Progenitor cell of endocrine pancreas (in vitro differentiated cells): ENCODE measurements at regions not wholly inside any gene's neighbourhood (a gene's known extent, or its start where the extent isn't known, plus 50 kb on each side); places are given as distances from the start of the nearest gene placed in this dataset.

Experiments
- DNase-seq: peaks from one replicate; pipeline ENCODE4 v3.0.0; 2021; ENCODE audit warnings: low spot score; ENCODE audit not compliant: unreplicated experiment
- H3K27ac Mint-ChIP-seq: 2 replicates; pipeline ENCODE4 v1.8.0; 2021; ENCODE audit warnings: mild to moderate bottlenecking, moderate library complexity, mixed read lengths
- H3K27me3 Mint-ChIP-seq: 2 replicates; pipeline ENCODE4 v1.8.0; 2021; ENCODE audit warnings: mixed read lengths
- H3K36me3 Mint-ChIP-seq: 2 replicates; pipeline ENCODE4 v1.8.0; 2022; ENCODE audit warnings: mixed read lengths; ENCODE audit not compliant: insufficient read depth
- H3K4me1 Mint-ChIP-seq: 2 replicates; pipeline ENCODE4 v1.8.0; 2021; ENCODE audit warnings: low read depth, mixed read lengths
- H3K4me3 Mint-ChIP-seq: 2 replicates; pipeline ENCODE4 v1.8.0; 2021; ENCODE audit warnings: low read depth, mild to moderate bottlenecking, moderate library complexity, mixed read lengths
- H3K9me3 Mint-ChIP-seq: 2 replicates; pipeline ENCODE4 v1.8.0; 2021; ENCODE audit warnings: low read depth, mixed read lengths
- CTCF ChIP-seq: fragments of 200-600 bp; sonication (generic); IDR thresholded peaks from one replicate; pipeline ENCODE4 v1.5.0; 2021; ENCODE audit warnings: antibody characterized with exemption, mild to moderate bottlenecking; ENCODE audit not compliant: unreplicated experiment

DNA sequence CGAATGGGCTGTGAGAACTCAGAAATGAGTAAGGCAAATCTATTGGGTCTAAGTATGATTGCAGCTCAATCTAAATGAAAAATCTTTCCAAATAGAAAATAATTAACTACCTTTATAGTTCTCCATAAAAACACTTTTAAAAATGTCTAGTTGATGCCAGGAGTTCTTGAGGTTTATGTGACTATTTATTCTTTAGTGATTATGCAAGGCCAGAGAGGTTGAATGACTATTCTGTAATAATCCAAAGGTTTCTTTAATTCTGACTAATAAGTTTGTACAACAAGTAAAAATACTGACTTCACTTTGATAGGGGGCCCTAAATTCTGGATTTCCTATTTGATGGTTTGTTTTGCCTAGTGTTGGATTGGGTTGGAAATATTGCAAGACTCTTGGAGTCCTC, 461.2 kb downstream of the EPM2A start:
- H3K4me3 Mint-ChIP-seq: no peak overlapping the region

DNA sequence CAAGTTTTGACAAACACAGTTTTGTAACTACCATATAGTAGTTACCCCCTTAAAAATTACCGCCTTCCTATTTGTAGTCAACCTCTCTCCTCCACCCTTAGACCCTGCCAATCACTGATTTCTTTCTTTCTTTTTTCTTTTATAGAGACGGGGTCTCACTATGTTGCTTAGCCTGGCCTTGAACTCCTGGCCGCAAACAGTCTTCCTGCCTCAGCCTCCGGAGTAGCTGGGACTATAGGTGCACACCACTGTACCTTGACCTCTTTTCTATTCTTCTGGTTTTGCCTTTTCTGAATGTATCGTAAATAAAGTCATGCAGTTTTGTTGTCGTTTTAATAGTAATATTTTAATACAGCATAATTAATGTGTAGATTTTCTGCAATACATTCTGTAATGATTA, 460.3 kb downstream of the EPM2A start:
- H3K9me3 Mint-ChIP-seq: peaks cover 3% of the 10 kb centered on the region
- peaks cover 31% of the 10 kb centered on the region for H3K4me1 Mint-ChIP-seq
- no peak for TF ChIP-seq CTCF
- no peaks in the 10 kb centered on the region for H3K36me3 Mint-ChIP-seq
- H3K27me3 Mint-ChIP-seq: no peaks in the 10 kb centered on the region
- H3K4me3 Mint-ChIP-seq: no peak overlapping the region
- no peak overlapping the region for H3K27ac Mint-ChIP-seq
- no peak for DNase-seq

More for the DNA sequence above, 461.2 kb downstream of the EPM2A start:
- H3K36me3 Mint-ChIP-seq: no peaks in the 10 kb centered on the region
- peaks cover 3% of the 10 kb centered on the region for H3K9me3 Mint-ChIP-seq
- DNase-seq: no peak
- peaks cover 37% of the 10 kb centered on the region for H3K4me1 Mint-ChIP-seq
- H3K27me3 Mint-ChIP-seq: no peaks in the 10 kb centered on the region
- no peak for TF ChIP-seq CTCF
- no peak overlapping the region for H3K27ac Mint-ChIP-seq

DNA sequence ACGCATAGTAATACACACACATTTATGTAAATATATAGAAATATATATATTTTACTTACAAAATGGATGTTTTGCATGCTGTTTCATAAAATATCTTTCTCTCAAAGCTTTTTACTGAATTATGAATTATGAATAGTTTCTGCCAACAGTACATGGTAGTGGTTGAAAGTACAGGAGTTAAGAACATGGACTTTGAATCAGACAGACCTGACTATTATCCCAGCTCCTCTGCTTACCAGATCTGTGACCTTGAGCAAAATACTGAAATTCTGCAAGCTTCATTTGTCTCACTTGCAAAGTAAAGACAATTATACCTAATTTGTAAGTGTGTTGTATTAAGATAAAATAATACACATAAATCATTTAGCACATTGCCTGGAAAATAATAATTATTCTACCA, 459.5 kb downstream of the EPM2A start:
- no peak for DNase-seq
- H3K27me3 Mint-ChIP-seq: no peaks in the 10 kb centered on the region
- H3K36me3 Mint-ChIP-seq: peaks cover 2% of the 10 kb centered on the region
- H3K9me3 Mint-ChIP-seq: peaks cover 7% of the 10 kb centered on the region
- H3K4me3 Mint-ChIP-seq: no peak overlapping the region
- peaks cover 24% of the 10 kb centered on the region for H3K4me1 Mint-ChIP-seq
- TF ChIP-seq CTCF: no peak
- H3K27ac Mint-ChIP-seq: no peak overlapping the region

GRCh38 chr6:145276756-145277155, 458.6 kb downstream of the EPM2A start:
- no peak for TF ChIP-seq CTCF
- Mint-ChIP-seq H3K27ac (no peak overlapping the region), H3K4me3 (no peak overlapping the region), H3K9me3 (peaks cover 7% of the 10 kb centered on the region), H3K4me1 (peaks cover 16% of the 10 kb centered on the region), H3K36me3 (peaks cover 2% of the 10 kb centered on the region), H3K27me3 (no peaks in the 10 kb centered on the region)
- no peak for DNase-seq

GRCh38 chr6:145277358-145278086, 457.8 kb downstream of the EPM2A start:
- DNase-seq: no peak
- TF ChIP-seq CTCF: no peak
- peaks cover 12% of the 10 kb centered on the region for H3K4me1 Mint-ChIP-seq
- H3K4me3 Mint-ChIP-seq: no peak overlapping the region
- H3K9me3 Mint-ChIP-seq: peaks cover 7% of the 10 kb centered on the region
- H3K36me3 Mint-ChIP-seq: peaks cover 2% of the 10 kb centered on the region
- no peak overlapping the region for H3K27ac Mint-ChIP-seq
- no peaks in the 10 kb centered on the region for H3K27me3 Mint-ChIP-seq
